SK-N-SH treated with all-trans-retinoic acid at 6 μM for 48 hours (cell line): ENCODE measurements at regions not wholly inside any gene's neighbourhood (a gene's known extent, or its start where the extent isn't known, plus 50 kb on each side); places are given as distances from the start of the nearest gene placed in this dataset.

ENCODE experiments used
- ATAC-seq: fragments of 200-7000 bp; cut with Tn5 transposase; 3 replicates; pipeline ENCODE4 v1.9.1; 2020; ENCODE audit warnings: mild to moderate bottlenecking, moderate library complexity
- ARNTL ChIP-seq: fragments of 450-650 bp; formaldehyde crosslinking; IDR thresholded peaks from 2 replicates; pipeline ENCODE4 v1.5.0; 2020; ENCODE audit warnings: low read depth, mild to moderate bottlenecking, moderate library complexity, borderline replicate concordance
- BACH2 ChIP-seq: fragments of 250-450 bp; sonication (Bioruptor Pico); IDR thresholded peaks from 2 replicates; pipeline ENCODE4 v1.9.0; 2021; ENCODE audit warnings: mild to moderate bottlenecking, borderline replicate concordance
- CSDC2 ChIP-seq: fragments of 250-450 bp; sonication (Bioruptor Pico); IDR thresholded peaks from 2 replicates; pipeline ENCODE4 v1.5.0; 2020; ENCODE audit warnings: mild to moderate bottlenecking, moderate library complexity
- CSRNP3 ChIP-seq: fragments of 250-450 bp; sonication (Bioruptor Pico); IDR thresholded peaks from 2 replicates; pipeline ENCODE4 v1.5.1; 2021; ENCODE audit warnings: mild to moderate bottlenecking, moderate library complexity
- ESRRG ChIP-seq: fragments of 250-450 bp; sonication (Bioruptor Pico); IDR thresholded peaks from 2 replicates; pipeline ENCODE4 v1.6.1; 2021; ENCODE audit warnings: mild to moderate bottlenecking
- GLIS3 ChIP-seq: fragments of 250-450 bp; sonication (Bioruptor Pico); IDR thresholded peaks from 2 replicates; pipeline ENCODE4 v1.5.0; 2020; ENCODE audit warnings: mild to moderate bottlenecking, moderate library complexity
- ISL1 ChIP-seq: fragments of 250-450 bp; sonication (Bioruptor Pico); IDR thresholded peaks from 2 replicates; pipeline ENCODE4 v2.1.2; 2022; ENCODE audit warnings: mild to moderate bottlenecking, moderate library complexity
- OSR1 ChIP-seq: fragments of 250-450 bp; sonication (Bioruptor Pico); IDR thresholded peaks from 2 replicates; pipeline ENCODE4 v1.8.0; 2022; ENCODE audit warnings: moderate library complexity, mild to moderate bottlenecking, inconsistent platforms
- PPARA ChIP-seq: fragments of 250-450 bp; sonication (Bioruptor Pico); IDR thresholded peaks from 2 replicates; pipeline ENCODE4 v1.5.0; 2020; ENCODE audit warnings: mild to moderate bottlenecking, borderline replicate concordance
- RARB ChIP-seq: fragments of 250-450 bp; sonication (Bioruptor Pico); IDR thresholded peaks from 2 replicates; pipeline ENCODE4 v1.8.0; 2021; ENCODE audit warnings: mild to moderate bottlenecking, moderate library complexity
- TCF4 ChIP-seq: fragments of 250-450 bp; sonication (Bioruptor Pico); IDR thresholded peaks from 2 replicates; pipeline ENCODE4 v1.8.0; 2021; ENCODE audit warnings: mild to moderate bottlenecking, moderate library complexity, borderline replicate concordance
- TOX ChIP-seq: fragments of 250-450 bp; sonication (Bioruptor Pico); IDR thresholded peaks from 2 replicates; pipeline ENCODE4 v1.8.0; 2021; ENCODE audit warnings: mild to moderate bottlenecking, moderate library complexity, borderline replicate concordance
- TSHZ2 ChIP-seq: fragments of 250-450 bp; sonication (Bioruptor Pico); IDR thresholded peaks from 2 replicates; pipeline ENCODE4 v1.5.0; 2020; ENCODE audit warnings: mild to moderate bottlenecking, moderate library complexity
- ZC3H10 ChIP-seq: fragments of 250-450 bp; sonication (Bioruptor Pico); IDR thresholded peaks from 2 replicates; pipeline ENCODE4 v1.5.1; 2021; ENCODE audit warnings: mild to moderate bottlenecking, moderate library complexity
- ZNF565 ChIP-seq: fragments of 450-650 bp; formaldehyde crosslinking; conservative IDR thresholded peaks from 2 replicates; pipeline ENCODE4 v1.5.0; 2020; ENCODE audit warnings: low read depth, mild to moderate bottlenecking, moderate library complexity
- ZNF70 ChIP-seq: fragments of 450-650 bp; formaldehyde crosslinking; IDR thresholded peaks from 2 replicates; pipeline ENCODE4 v1.5.0; 2020; ENCODE audit warnings: mild to moderate bottlenecking, moderate library complexity
- ZNF8 ChIP-seq: fragments of 450-650 bp; formaldehyde crosslinking; IDR thresholded peaks from 2 replicates; pipeline ENCODE4 v1.5.0; 2020; ENCODE audit warnings: mild to moderate bottlenecking, moderate library complexity
- TF ChIP-seq, protein P1 (sequence below): fragments of 250-450 bp; sonication (Bioruptor Pico); IDR thresholded peaks from 2 replicates; pipeline ENCODE4 v1.8.0; 2021; ENCODE audit warnings: low read depth, mild to moderate bottlenecking, moderate library complexity, borderline replicate concordance
- TF ChIP-seq, protein P2 (sequence below): fragments of 250-450 bp; sonication (Bioruptor Pico); IDR thresholded peaks from 2 replicates; pipeline ENCODE4 v1.8.0; 2020; ENCODE audit warnings: mild to moderate bottlenecking, moderate library complexity, borderline replicate concordance
- TF ChIP-seq, protein P3 (sequence below): fragments of 250-450 bp; sonication (Bioruptor Pico); IDR thresholded peaks from 2 replicates; pipeline ENCODE4 v1.5.1; 2020; ENCODE audit warnings: low read depth, mild to moderate bottlenecking, moderate library complexity

- ATAC-seq: peak; percentile 66
Measured at GRCh38 chr17:13346081-13346533, 255.6 kb downstream of the HS3ST3A1 start.

DNA sequence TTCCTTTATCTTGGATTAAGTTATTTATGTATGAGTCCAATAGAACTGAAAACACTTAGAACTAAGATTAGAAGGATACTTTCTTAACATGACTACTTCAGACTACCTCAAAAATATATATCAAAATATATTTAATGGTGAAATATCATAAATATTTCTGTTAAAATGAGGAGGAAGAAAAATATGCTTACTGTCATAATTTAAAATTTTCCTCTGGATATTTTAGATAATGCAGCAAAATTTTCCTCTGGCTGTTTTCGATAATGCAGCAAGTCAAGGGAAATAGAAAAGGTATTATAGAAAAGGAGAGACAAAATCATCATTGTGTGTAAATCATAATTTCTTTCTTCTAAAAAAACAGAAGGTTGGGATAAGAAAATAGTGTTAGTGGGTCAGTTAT lies 263.3 kb downstream of the HS3ST3A1 start:
- peak; percentile 66 for ATAC-seq
- TF ChIP-seq RARB (CRISPR knock-in tag): no peak
- no peak for TF ChIP-seq TSHZ2 (CRISPR knock-in tag)
- no peak for TF ChIP-seq ISL1 (CRISPR knock-in tag)
- TF ChIP-seq, protein P1, sequence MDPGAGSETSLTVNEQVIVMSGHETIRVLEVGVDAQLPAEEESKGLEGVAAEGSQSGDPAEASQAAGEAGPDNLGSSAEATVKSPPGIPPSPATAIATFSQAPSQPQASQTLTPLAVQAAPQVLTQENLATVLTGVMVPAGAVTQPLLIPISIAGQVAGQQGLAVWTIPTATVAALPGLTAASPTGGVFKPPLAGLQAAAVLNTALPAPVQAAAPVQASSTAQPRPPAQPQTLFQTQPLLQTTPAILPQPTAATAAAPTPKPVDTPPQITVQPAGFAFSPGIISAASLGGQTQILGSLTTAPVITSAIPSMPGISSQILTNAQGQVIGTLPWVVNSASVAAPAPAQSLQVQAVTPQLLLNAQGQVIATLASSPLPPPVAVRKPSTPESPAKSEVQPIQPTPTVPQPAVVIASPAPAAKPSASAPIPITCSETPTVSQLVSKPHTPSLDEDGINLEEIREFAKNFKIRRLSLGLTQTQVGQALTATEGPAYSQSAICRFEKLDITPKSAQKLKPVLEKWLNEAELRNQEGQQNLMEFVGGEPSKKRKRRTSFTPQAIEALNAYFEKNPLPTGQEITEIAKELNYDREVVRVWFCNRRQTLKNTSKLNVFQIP (CRISPR knock-in tag): no peak
- no peak for TF ChIP-seq ZNF8 (CRISPR knock-in tag)
- TF ChIP-seq, protein P2, sequence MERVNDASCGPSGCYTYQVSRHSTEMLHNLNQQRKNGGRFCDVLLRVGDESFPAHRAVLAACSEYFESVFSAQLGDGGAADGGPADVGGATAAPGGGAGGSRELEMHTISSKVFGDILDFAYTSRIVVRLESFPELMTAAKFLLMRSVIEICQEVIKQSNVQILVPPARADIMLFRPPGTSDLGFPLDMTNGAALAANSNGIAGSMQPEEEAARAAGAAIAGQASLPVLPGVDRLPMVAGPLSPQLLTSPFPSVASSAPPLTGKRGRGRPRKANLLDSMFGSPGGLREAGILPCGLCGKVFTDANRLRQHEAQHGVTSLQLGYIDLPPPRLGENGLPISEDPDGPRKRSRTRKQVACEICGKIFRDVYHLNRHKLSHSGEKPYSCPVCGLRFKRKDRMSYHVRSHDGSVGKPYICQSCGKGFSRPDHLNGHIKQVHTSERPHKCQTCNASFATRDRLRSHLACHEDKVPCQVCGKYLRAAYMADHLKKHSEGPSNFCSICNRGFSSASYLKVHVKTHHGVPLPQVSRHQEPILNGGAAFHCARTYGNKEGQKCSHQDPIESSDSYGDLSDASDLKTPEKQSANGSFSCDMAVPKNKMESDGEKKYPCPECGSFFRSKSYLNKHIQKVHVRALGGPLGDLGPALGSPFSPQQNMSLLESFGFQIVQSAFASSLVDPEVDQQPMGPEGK (CRISPR knock-in tag): no peak
- TF ChIP-seq TCF4 (CRISPR knock-in tag): no peak
- no peak for TF ChIP-seq ARNTL
- no peak for TF ChIP-seq BACH2 (CRISPR knock-in tag)
- no peak for TF ChIP-seq ZNF565 (CRISPR knock-in tag)
- no peak for TF ChIP-seq GLIS3
- TF ChIP-seq ZC3H10 (CRISPR knock-in tag): no peak
- no peak for TF ChIP-seq OSR1 (CRISPR knock-in tag)
- TF ChIP-seq, protein P3, sequence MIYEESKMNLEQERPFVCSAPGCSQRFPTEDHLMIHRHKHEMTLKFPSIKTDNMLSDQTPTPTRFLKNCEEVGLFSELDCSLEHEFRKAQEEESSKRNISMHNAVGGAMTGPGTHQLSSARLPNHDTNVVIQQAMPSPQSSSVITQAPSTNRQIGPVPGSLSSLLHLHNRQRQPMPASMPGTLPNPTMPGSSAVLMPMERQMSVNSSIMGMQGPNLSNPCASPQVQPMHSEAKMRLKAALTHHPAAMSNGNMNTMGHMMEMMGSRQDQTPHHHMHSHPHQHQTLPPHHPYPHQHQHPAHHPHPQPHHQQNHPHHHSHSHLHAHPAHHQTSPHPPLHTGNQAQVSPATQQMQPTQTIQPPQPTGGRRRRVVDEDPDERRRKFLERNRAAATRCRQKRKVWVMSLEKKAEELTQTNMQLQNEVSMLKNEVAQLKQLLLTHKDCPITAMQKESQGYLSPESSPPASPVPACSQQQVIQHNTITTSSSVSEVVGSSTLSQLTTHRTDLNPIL: no peak
- no peak for TF ChIP-seq ZNF70 (CRISPR knock-in tag)
- TF ChIP-seq TOX (CRISPR knock-in tag): no peak
- no peak for TF ChIP-seq CSDC2 (CRISPR knock-in tag)
- TF ChIP-seq ESRRG (CRISPR knock-in tag): no peak
- no peak for TF ChIP-seq PPARA
- no peak for TF ChIP-seq CSRNP3 (CRISPR knock-in tag)

More at GRCh38 chr17:13346081-13346533, 255.6 kb downstream of the HS3ST3A1 start:
- TF ChIP-seq TOX (CRISPR knock-in tag) (peak; percentile 44; the same call in 1 of the 2 replicates), GLIS3 (no peak), ISL1 (CRISPR knock-in tag) (no peak), TSHZ2 (CRISPR knock-in tag) (no peak), ESRRG (CRISPR knock-in tag) (no peak)
